ENCODE measurements at regions not wholly inside any gene's neighbourhood (a gene's known extent, or its start where the extent isn't known, plus 50 kb on each side); places are given as distances from the start of the nearest gene placed in this dataset.

GRCh38 chr6:87899499-87900147 is 148.0 kb upstream of the SPACA1 start:
- no peak for DNase-seq
- Histone ChIP-seq H3K9me3 (ENCODE audit: control insufficient read depth, low read depth, low read length) (no peaks in the 10 kb centered on the region), H4K91ac (ENCODE audit: insufficient read length, low read depth, low read length) (no peak overlapping the region), H2AFZ (ENCODE audit: low read length) (no peak overlapping the region), H2BK120ac (ENCODE audit: low read depth, low read length, poor library complexity, severe bottlenecking) (no peak overlapping the region), H4K8ac (replicated peaks; ENCODE audit: insufficient read length, low read depth, low read length) (no peak overlapping the region), H2BK15ac (ENCODE audit: low read depth, low read length) (no peak overlapping the region), H2BK20ac (ENCODE audit: low read depth, low read length, poor library complexity, severe bottlenecking) (no peak overlapping the region), H3K27me3 (ENCODE audit: insufficient read depth, low read length) (peaks cover 3% of the 10 kb centered on the region; the same call in 1 of the 2 replicates), H3K9ac (ENCODE audit: extremely low read depth, insufficient read length, low read length) (no peak overlapping the region), H4K20me1 (ENCODE audit: control insufficient read depth, insufficient read depth, insufficient read length) (no peaks in the 10 kb centered on the region), H4K5ac (ENCODE audit: insufficient read length, low read depth, low read length) (no peak overlapping the region), H3K4me2 (ENCODE audit: insufficient read depth, insufficient read length, low read length) (no peak overlapping the region), H3K27ac (ENCODE audit: insufficient read length, low read depth, low read length) (no peak overlapping the region), H3K4me1 (ENCODE audit: insufficient read depth, low read length) (no peaks in the 10 kb centered on the region; the same call in 1 of the 2 replicates), H2BK12ac (ENCODE audit: insufficient read length, low read depth, low read length) (no peak overlapping the region), H3K23ac (ENCODE audit: insufficient read length, low read depth, low read length) (no peak overlapping the region), H3K79me2 (ENCODE audit: insufficient read depth, low read length) (no peaks in the 10 kb centered on the region), H3K14ac (ENCODE audit: insufficient read depth, low read length) (no peak overlapping the region), H2AK5ac (ENCODE audit: insufficient read length, low read length) (no peak overlapping the region), H3K18ac (ENCODE audit: insufficient read length, low read depth, low read length) (no peak overlapping the region), H3T11ph (ENCODE audit: low read length) (no peak overlapping the region), H3K23me2 (ENCODE audit: insufficient read length, low read depth, low read length, poor library complexity, severe bottlenecking) (no peaks in the 10 kb centered on the region), H3K4ac (ENCODE audit: low read depth, low read length) (no peak overlapping the region), H2BK5ac (ENCODE audit: insufficient read length, low read length) (no peak overlapping the region), H3K56ac (ENCODE audit: insufficient read length, low read depth, low read length) (no peak overlapping the region), H3K79me1 (ENCODE audit: insufficient read depth, low read depth, low read length, poor library complexity, severe bottlenecking) (no peaks in the 10 kb centered on the region)
- Mint-ChIP-seq H3K4me1 (peaks cover 24 to 35% of the 10 kb centered on the region in 2 experiments), H3K36me3 (ENCODE audit: insufficient read depth in 1 of 3, low read depth in 3 of 3) (no peaks in the 10 kb centered on the region), H3K9me3 (no peaks in the 10 kb centered on the region), H3K4me3 (no peak overlapping the region), H3K27me3 (ENCODE audit: low read depth) (peaks cover 2% of the 10 kb centered on the region; the same call in 1 of the 2 replicates), H3K27ac (no peak overlapping the region)
- no CpG with 5 or more reads among the region's 5 CpGs for WGBS (ENCODE audit: extremely low coverage, insufficient read length, low lambda C conversion rate)
- no peak for TF ChIP-seq CTCF (conservative IDR thresholded peaks at IDR 0.05)
